ENCODE measurements at regions not wholly inside any gene's neighbourhood (a gene's known extent, or its start where the extent isn't known, plus 50 kb on each side); places are given as distances from the start of the nearest gene placed in this dataset.
"Not testable (repeated sequence)": the region's sequence is repeated elsewhere in the genome, so short reads cannot be mapped to it uniquely, and the experiment has no call there.

- DNase-seq = no peak
These were observed 177.8 kb upstream of the GSE1 start for GRCh38 chr16:85435286-85435685.

- DNase-seq = no peak
These were observed 177.4 kb upstream of the GSE1 start for GRCh38 chr16:85435700-85436099.

- DNase-seq = no peak
These were observed 176.9 kb upstream of the GSE1 start for GRCh38 chr16:85436207-85436606.

GRCh38 chr16:85436636-85437165 lies 176.4 kb upstream of the GSE1 start:
- no peak for DNase-seq

- DNase-seq = no peak
These were observed 175.7 kb upstream of the GSE1 start for GRCh38 chr16:85437166-85438052.

GRCh38 chr16:85438981-85439685 lies 174.0 kb upstream of the GSE1 start:
- DNase-seq = no peak

GRCh38 chr16:85440744-85441143 lies 172.4 kb upstream of the GSE1 start:
- DNase-seq = no peak

- DNase-seq = peak; percentile 31
These were observed 171.8 kb upstream of the GSE1 start for GRCh38 chr16:85441189-85441889.

- no peak for DNase-seq
These were observed 171.0 kb upstream of the GSE1 start for GRCh38 chr16:85441890-85442670.

GRCh38 chr16:85443116-85443515 lies 170.0 kb upstream of the GSE1 start:
- no peak for DNase-seq

GRCh38 chr16:85443531-85443930 lies 169.6 kb upstream of the GSE1 start:
- no peak for DNase-seq

GRCh38 chr16:85445064-85445778 lies 167.9 kb upstream of the GSE1 start:
- no peak for DNase-seq

- no peak for DNase-seq
These were observed 167.3 kb upstream of the GSE1 start for GRCh38 chr16:85445779-85446222.

- DNase-seq = no peak
These were observed 166.0 kb upstream of the GSE1 start for GRCh38 chr16:85446951-85447692.

- DNase-seq = no peak
These were observed 165.3 kb upstream of the GSE1 start for GRCh38 chr16:85447693-85448313.

- peak; percentile 53 for DNase-seq
These were observed 164.4 kb upstream of the GSE1 start for GRCh38 chr16:85448557-85449190.

GRCh38 chr16:85449191-85449884 lies 163.8 kb upstream of the GSE1 start:
- DNase-seq = no peak

- no peak for DNase-seq
These were observed 163.3 kb upstream of the GSE1 start for GRCh38 chr16:85449885-85450245.

GRCh38 chr16:85451142-85451541 lies 162.0 kb upstream of the GSE1 start:
- not testable (repeated sequence) for DNase-seq

Data from CD4-positive, alpha-beta T cell treated with Interleukin-12 subunit alpha and Interleukin-12 subunit beta, for 1 hour (primary cell).